ENCODE measurements at regions not wholly inside any gene's neighbourhood (a gene's known extent, or its start where the extent isn't known, plus 50 kb on each side); places are given as distances from the start of the nearest gene placed in this dataset.

DNA sequence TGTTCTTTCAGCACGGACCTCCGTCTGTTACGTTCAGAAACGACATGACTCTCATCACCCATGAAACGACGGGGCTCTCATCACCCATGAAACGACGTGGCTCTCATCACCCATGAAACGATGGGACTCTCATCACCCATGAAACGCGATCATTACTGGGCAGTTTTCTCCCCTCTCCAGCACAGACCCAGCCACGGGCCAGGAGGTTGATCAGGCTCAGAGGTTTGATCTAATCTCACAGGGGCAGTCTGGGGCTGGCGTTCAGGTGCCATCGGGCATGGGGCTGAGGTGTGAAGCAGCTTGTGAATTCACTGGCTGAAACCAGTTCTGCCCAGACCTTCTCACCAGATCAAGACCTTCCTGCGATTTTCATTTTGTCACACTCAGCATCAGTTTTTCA, 296.4 kb downstream of the NDUFA10 start:
- TF ChIP-seq, protein P1, sequence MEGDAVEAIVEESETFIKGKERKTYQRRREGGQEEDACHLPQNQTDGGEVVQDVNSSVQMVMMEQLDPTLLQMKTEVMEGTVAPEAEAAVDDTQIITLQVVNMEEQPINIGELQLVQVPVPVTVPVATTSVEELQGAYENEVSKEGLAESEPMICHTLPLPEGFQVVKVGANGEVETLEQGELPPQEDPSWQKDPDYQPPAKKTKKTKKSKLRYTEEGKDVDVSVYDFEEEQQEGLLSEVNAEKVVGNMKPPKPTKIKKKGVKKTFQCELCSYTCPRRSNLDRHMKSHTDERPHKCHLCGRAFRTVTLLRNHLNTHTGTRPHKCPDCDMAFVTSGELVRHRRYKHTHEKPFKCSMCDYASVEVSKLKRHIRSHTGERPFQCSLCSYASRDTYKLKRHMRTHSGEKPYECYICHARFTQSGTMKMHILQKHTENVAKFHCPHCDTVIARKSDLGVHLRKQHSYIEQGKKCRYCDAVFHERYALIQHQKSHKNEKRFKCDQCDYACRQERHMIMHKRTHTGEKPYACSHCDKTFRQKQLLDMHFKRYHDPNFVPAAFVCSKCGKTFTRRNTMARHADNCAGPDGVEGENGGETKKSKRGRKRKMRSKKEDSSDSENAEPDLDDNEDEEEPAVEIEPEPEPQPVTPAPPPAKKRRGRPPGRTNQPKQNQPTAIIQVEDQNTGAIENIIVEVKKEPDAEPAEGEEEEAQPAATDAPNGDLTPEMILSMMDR (IDR thresholded peaks at IDR 0.05; ENCODE audit: insufficient read depth, low read length), result no peak
- TF ChIP-seq SPI1 (IDR thresholded peaks at IDR 0.05; ENCODE audit: borderline replicate concordance, low read depth) (no peak), GABPA (IDR thresholded peaks at IDR 0.05; ENCODE audit: low read depth) (no peak), POLR2AphosphoS5 (IDR thresholded peaks at IDR 0.05; ENCODE audit: low read depth) (no peak)
- TF ChIP-seq, protein P2, sequence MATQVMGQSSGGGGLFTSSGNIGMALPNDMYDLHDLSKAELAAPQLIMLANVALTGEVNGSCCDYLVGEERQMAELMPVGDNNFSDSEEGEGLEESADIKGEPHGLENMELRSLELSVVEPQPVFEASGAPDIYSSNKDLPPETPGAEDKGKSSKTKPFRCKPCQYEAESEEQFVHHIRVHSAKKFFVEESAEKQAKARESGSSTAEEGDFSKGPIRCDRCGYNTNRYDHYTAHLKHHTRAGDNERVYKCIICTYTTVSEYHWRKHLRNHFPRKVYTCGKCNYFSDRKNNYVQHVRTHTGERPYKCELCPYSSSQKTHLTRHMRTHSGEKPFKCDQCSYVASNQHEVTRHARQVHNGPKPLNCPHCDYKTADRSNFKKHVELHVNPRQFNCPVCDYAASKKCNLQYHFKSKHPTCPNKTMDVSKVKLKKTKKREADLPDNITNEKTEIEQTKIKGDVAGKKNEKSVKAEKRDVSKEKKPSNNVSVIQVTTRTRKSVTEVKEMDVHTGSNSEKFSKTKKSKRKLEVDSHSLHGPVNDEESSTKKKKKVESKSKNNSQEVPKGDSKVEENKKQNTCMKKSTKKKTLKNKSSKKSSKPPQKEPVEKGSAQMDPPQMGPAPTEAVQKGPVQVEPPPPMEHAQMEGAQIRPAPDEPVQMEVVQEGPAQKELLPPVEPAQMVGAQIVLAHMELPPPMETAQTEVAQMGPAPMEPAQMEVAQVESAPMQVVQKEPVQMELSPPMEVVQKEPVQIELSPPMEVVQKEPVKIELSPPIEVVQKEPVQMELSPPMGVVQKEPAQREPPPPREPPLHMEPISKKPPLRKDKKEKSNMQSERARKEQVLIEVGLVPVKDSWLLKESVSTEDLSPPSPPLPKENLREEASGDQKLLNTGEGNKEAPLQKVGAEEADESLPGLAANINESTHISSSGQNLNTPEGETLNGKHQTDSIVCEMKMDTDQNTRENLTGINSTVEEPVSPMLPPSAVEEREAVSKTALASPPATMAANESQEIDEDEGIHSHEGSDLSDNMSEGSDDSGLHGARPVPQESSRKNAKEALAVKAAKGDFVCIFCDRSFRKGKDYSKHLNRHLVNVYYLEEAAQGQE (IDR thresholded peaks at IDR 0.05; ENCODE audit: insufficient replicate concordance, low read depth), result no peak
